ENCODE measurements at regions not wholly inside any gene's neighbourhood (a gene's known extent, or its start where the extent isn't known, plus 50 kb on each side); places are given as distances from the start of the nearest gene placed in this dataset.

GRCh38 chr5:58360794-58361193 lies 99.1 kb downstream of the PLK2 start:
- no peaks in the 10 kb centered on the region for H3K36me3 ChIP-seq
- no peaks in the 10 kb centered on the region for H3K27me3 ChIP-seq
- no peaks in the 10 kb centered on the region for H3K4me1 ChIP-seq (ENCODE audit: insufficient read depth)
- H3K9me3 ChIP-seq: no peaks in the 10 kb centered on the region
- H3K4me3 ChIP-seq: no peak overlapping the region
- no peak for TF ChIP-seq POLR2A (IDR thresholded peaks at IDR 0.05)
- TF ChIP-seq CTCF (IDR thresholded peaks at IDR 0.05): no peak
- no peak for TF ChIP-seq EP300 (IDR thresholded peaks at IDR 0.05)
- DNase-seq: no peak
- WGBS, 3 donors: 78 to 89% (median 81%) methylated on average over 2 of the region's 2 CpGs
- no peak overlapping the region for H3K27ac ChIP-seq
- intact Hi-C loops (cut with DNase I): no loop called here

- Histone ChIP-seq H3K27ac (no peak overlapping the region), H3K9me3 (no peaks in the 10 kb centered on the region), H3K4me3 (no peak overlapping the region), H3K27me3 (no peaks in the 10 kb centered on the region), H3K4me1 (ENCODE audit: insufficient read depth) (no peaks in the 10 kb centered on the region), H3K36me3 (no peaks in the 10 kb centered on the region)
- WGBS, 3 donors: 42 to 54% (median 46%) methylated on average over 3 of the region's 3 CpGs
- no peak for TF ChIP-seq CTCF (IDR thresholded peaks at IDR 0.05)
- no peak for TF ChIP-seq POLR2A (IDR thresholded peaks at IDR 0.05)
- no peak for TF ChIP-seq EP300 (IDR thresholded peaks at IDR 0.05)
- intact Hi-C loops (cut with DNase I): no loop called here
- no peak for DNase-seq
Observed at GRCh38 chr5:58359981-58360380, 99.9 kb downstream of the PLK2 start.

GRCh38 chr5:58358501-58359178 lies 101.2 kb downstream of the PLK2 start:
- WGBS, 3 donors: 75 to 81% (median 77%) methylated on average over 11 of the region's 11 CpGs

GRCh38 chr5:58357799-58358500 lies 101.9 kb downstream of the PLK2 start:
- 72 to 79% (median 78%) methylated on average over 4 of the region's 4 CpGs for WGBS, 3 donors
- intact Hi-C loops (cut with DNase I): no loop called here
- no peak overlapping the region for H3K27ac ChIP-seq

More at GRCh38 chr5:58358501-58359178, 101.2 kb downstream of the PLK2 start:
- Histone ChIP-seq H3K4me3 (no peak overlapping the region), H3K36me3 (no peaks in the 10 kb centered on the region), H3K27me3 (no peaks in the 10 kb centered on the region), H3K4me1 (ENCODE audit: insufficient read depth) (no peaks in the 10 kb centered on the region), H3K9me3 (no peaks in the 10 kb centered on the region), H3K27ac (no peak overlapping the region)
- no peak for TF ChIP-seq POLR2A (IDR thresholded peaks at IDR 0.05)
- no peak for TF ChIP-seq EP300 (IDR thresholded peaks at IDR 0.05)
- no peak for TF ChIP-seq CTCF (IDR thresholded peaks at IDR 0.05)
- DNase-seq: no peak
- intact Hi-C loops (cut with DNase I): no loop called here

More at GRCh38 chr5:58357799-58358500, 101.9 kb downstream of the PLK2 start:
- no peak for TF ChIP-seq POLR2A (IDR thresholded peaks at IDR 0.05)
- TF ChIP-seq CTCF (IDR thresholded peaks at IDR 0.05): no peak
- no peak for TF ChIP-seq EP300 (IDR thresholded peaks at IDR 0.05)
- Histone ChIP-seq H3K4me3 (no peak overlapping the region), H3K36me3 (no peaks in the 10 kb centered on the region), H3K9me3 (no peaks in the 10 kb centered on the region), H3K4me1 (ENCODE audit: insufficient read depth) (no peaks in the 10 kb centered on the region), H3K27me3 (no peaks in the 10 kb centered on the region)
- no peak for DNase-seq

All from ovary (tissue), 7 donors.